Endothelial cell of umbilical vein (primary cell): ENCODE measurements at regions not wholly inside any gene's neighbourhood (a gene's known extent, or its start where the extent isn't known, plus 50 kb on each side); places are given as distances from the start of the nearest gene placed in this dataset.

Source experiments
- BruUV-seq: library from RNA; stranded (reverse); fragments of 400-500 nt; replicated peaks from 2 replicates; lab custom pipeline; 2021; lab: Mats Ljungman, UMichigan
- CTCF ChIA-PET: fragments of 300-600, 350-600 bp; sonication (Branson Sonifier 250); formaldehyde crosslinking; loops from one replicate; lab custom pipeline; 2021; ENCODE audit warnings: antibody characterized with exemption, inconsistent platforms; lab: Charles Lee
- POLR2A ChIA-PET: fragments of 300-600, 350-600 bp; sonication (Branson Sonifier 250); formaldehyde crosslinking; loops from one replicate; lab custom pipeline; 2021; ENCODE audit warnings: antibody characterized with exemption, inconsistent platforms; lab: Charles Lee
- DNase-seq: peaks from one replicate; pipeline ENCODE4 v3.0.0-alpha.2; 2011; ENCODE audit warnings: low read depth, low spot score
- FAIRE-seq: peaks from 2 replicates; lab custom pipeline; 2011; peaks lifted over from hg19 to GRCh38; lab: Jason Lieb, UNC
- H2AFZ ChIP-seq: 2 replicates; pipeline ENCODE4 v1.6.0; 2012; ENCODE audit warnings: low read depth, low read length, control low read depth, inconsistent platforms
- H3K27ac ChIP-seq: 2 replicates; pipeline ENCODE4 v1.5.1; 2011; ENCODE audit warnings: low read depth, mild to moderate bottlenecking, control low read depth, low read length, moderate library complexity; ENCODE audit not compliant: insufficient read depth
- H3K27me3 ChIP-seq, 2 experiments: 2 replicates each; pipeline versions ENCODE4 v1.6.0 to v1.6.1; 2011; ENCODE audit warnings: low read length in 2 of 2, mixed read lengths in 1 of 2; ENCODE audit not compliant: control insufficient read depth in 2 of 2, insufficient read depth in 2 of 2
- H3K36me3 ChIP-seq, 2 experiments: 2 replicates in 1 of 2; 3 replicates in 1 of 2; pipeline ENCODE4 v1.5.1; 2011; ENCODE audit warnings: low read length in 2 of 2, mild to moderate bottlenecking in 1 of 2, moderate library complexity in 1 of 2; ENCODE audit not compliant: control insufficient read depth in 2 of 2, insufficient read depth in 2 of 2; ENCODE audit errors: extremely low read depth in 1 of 2
- H3K4me1 ChIP-seq: 3 replicates; pipeline ENCODE4 v1.5.1; 2011; ENCODE audit warnings: mild to moderate bottlenecking, low read length; ENCODE audit not compliant: control insufficient read depth, insufficient read depth; ENCODE audit errors: extremely low read depth
- H3K4me2 ChIP-seq: 2 replicates; pipeline ENCODE4 v1.6.1; 2011; ENCODE audit warnings: low read length, control low read depth, mixed read lengths; ENCODE audit not compliant: insufficient read depth
- H3K4me3 ChIP-seq, 3 experiments: fragments of 200-600 bp in 1 of 3; sonication (generic), shearing (Covaris generic) in 1 of 3; replicated peaks in 1 of 3; 2 replicates each; pipeline ENCODE4 v1.5.1; 2011 to 2016; ENCODE audit warnings: control low read depth in 3 of 3, low read length in 3 of 3, mild to moderate bottlenecking in 2 of 3, inconsistent platforms in 1 of 3, low read depth in 1 of 3, moderate library complexity in 1 of 3; ENCODE audit not compliant: insufficient read depth in 1 of 3
- H3K79me2 ChIP-seq: 2 replicates; pipeline ENCODE4 v1.6.0; 2012; ENCODE audit warnings: low read length, inconsistent platforms; ENCODE audit not compliant: control insufficient read depth, insufficient read depth
- H3K9ac ChIP-seq: replicated peaks from 2 replicates; pipeline ENCODE3; 2011; ENCODE audit warnings: low read length, control low read depth; ENCODE audit not compliant: insufficient read depth; ENCODE audit errors: extremely low read depth
- H3K9me1 ChIP-seq: replicated peaks from 3 replicates; pipeline ENCODE4 v1.6.0; 2011; ENCODE audit warnings: mild to moderate bottlenecking, low read length; ENCODE audit not compliant: control insufficient read depth, insufficient read depth; ENCODE audit errors: extremely low read depth
- H3K9me3 ChIP-seq: replicated peaks from 2 replicates; pipeline ENCODE4 v1.5.1; 2012; ENCODE audit warnings: low read length, inconsistent platforms; ENCODE audit not compliant: control insufficient read depth, insufficient read depth
- H4K20me1 ChIP-seq: replicated peaks from 2 replicates; pipeline ENCODE3; 2011; ENCODE audit warnings: mild to moderate bottlenecking, low read length; ENCODE audit not compliant: control insufficient read depth, insufficient read depth; ENCODE audit errors: extremely low read depth
- CTCF ChIP-seq, 2 donors: IDR thresholded peaks; 1 replicate in 1 of 2; 2 replicates in 1 of 2; pipeline ENCODE4 v1.5.1; 2011; ENCODE audit warnings: low read length in 2 of 2, mild to moderate bottlenecking in 2 of 2, moderate library complexity in 2 of 2, control low read depth in 1 of 2, inconsistent platforms in 1 of 2, low read depth in 1 of 2; ENCODE audit not compliant: insufficient read depth in 1 of 2; ENCODE audit errors: extremely low read depth in 1 of 2
- EZH2 ChIP-seq: IDR thresholded peaks from 2 replicates; pipeline ENCODE4 v1.6.1; 2012; ENCODE audit warnings: borderline replicate concordance, low read depth, mild to moderate bottlenecking, moderate library complexity, low read length, inconsistent platforms; ENCODE audit not compliant: severe bottlenecking
- FOS ChIP-seq: IDR thresholded peaks from 2 replicates; pipeline ENCODE4 v1.6.1; 2011; ENCODE audit warnings: mild to moderate bottlenecking, low read length, moderate library complexity, borderline replicate concordance; ENCODE audit not compliant: insufficient read depth
- GATA2 ChIP-seq: IDR thresholded peaks from 2 replicates; pipeline ENCODE4 v1.7.0; 2011; ENCODE audit warnings: low read depth, mild to moderate bottlenecking, moderate library complexity, mixed read lengths, low read length; ENCODE audit not compliant: insufficient read length, insufficient read depth
- JUN ChIP-seq: IDR thresholded peaks from 2 replicates; pipeline ENCODE4 v1.6.1; 2011; ENCODE audit warnings: borderline replicate concordance, low read depth; ENCODE audit not compliant: insufficient read length, insufficient read depth
- MAX ChIP-seq: IDR thresholded peaks from 2 replicates; pipeline ENCODE4 v1.6.1; 2011; ENCODE audit not compliant: insufficient read depth, insufficient read length
- MYC ChIP-seq: IDR thresholded peaks from one replicate; pipeline ENCODE4 v1.6.1; 2011; ENCODE audit warnings: mild to moderate bottlenecking, low read depth, low read length
- POLR2A ChIP-seq: IDR thresholded peaks from 2 replicates; pipeline ENCODE4 v1.6.1; 2012; ENCODE audit warnings: low read depth, mild to moderate bottlenecking, control low read depth, low read length
- POLR2AphosphoS5 ChIP-seq: IDR thresholded peaks from 2 replicates; pipeline ENCODE4 v1.6.1; 2012; ENCODE audit warnings: low read depth, mild to moderate bottlenecking, control low read depth, low read length, moderate library complexity; ENCODE audit not compliant: insufficient read depth
- dilution Hi-C: fragments of 300-500 bp; cut with MboI; formaldehyde crosslinking; loops from one replicate; pipeline ENCODE4 v1.15.0; 2019; ENCODE audit warnings: low sequenced_read_pairs; ENCODE audit not compliant: extremely low pct_ligation_motif_present
- intact Hi-C: fragments of 100-400 bp; cut with micrococcal nuclease; formaldehyde crosslinking; loops from one replicate; pipeline ENCODE4 v1.10.0; 2022

GRCh38 chr4:62618042-62618441 is 1417.9 kb downstream of the ADGRL3 start:
- dilution Hi-C loops (no loop called here), intact Hi-C loops (no loop called here)
- H3K4me2 ChIP-seq: no peak overlapping the region
- TF ChIP-seq MYC (no peak), CTCF (IDR thresholded peaks at IDR 0.05; ENCODE audit: extremely low read depth in 1 of 2, insufficient read depth in 1 of 2, low read depth in 1 of 2, low read length in 2 of 2) (no peak), FOS (no peak), GATA2 (no peak), EZH2 (no peak), MAX (no peak), POLR2A (no peak), POLR2AphosphoS5 (no peak), JUN (no peak)
- DNase-seq (no peak), FAIRE-seq (no peak)
- no peak overlapping the region for H2AFZ ChIP-seq
- no peaks in the 10 kb centered on the region for H4K20me1 ChIP-seq
- no peaks in the 10 kb centered on the region for H3K27me3 ChIP-seq
- no peak overlapping the region for H3K27ac ChIP-seq
- no peaks in the 10 kb centered on the region for H3K79me2 ChIP-seq
- H3K9me1 ChIP-seq: no peaks in the 10 kb centered on the region
- no peaks in the 10 kb centered on the region for H3K4me1 ChIP-seq
- H3K9ac ChIP-seq: no peak overlapping the region
- no peak overlapping the region for H3K4me3 ChIP-seq
- POLR2A ChIA-PET: no interaction called here
- no peaks in the 10 kb centered on the region for H3K9me3 ChIP-seq
- BruUV-seq: no TSS peak
- no peaks in the 10 kb centered on the region for H3K36me3 ChIP-seq
- CTCF ChIA-PET: no interaction called here
